ENCODE measurements at regions not wholly inside any gene's neighbourhood (a gene's known extent, or its start where the extent isn't known, plus 50 kb on each side); places are given as distances from the start of the nearest gene placed in this dataset.
A peak's percentile ranks its signal among the peaks of the same experiment; 100 is the strongest.

GRCh38 chr18:60656553-60656952, 284.0 kb upstream of the MC4R start:
- TF ChIP-seq CTCF (IDR thresholded peaks at IDR 0.05; ENCODE audit: control extremely low read depth, extremely low read depth, low read depth, missing control alignments), result no peak
- ChIA-PET POLR2A (no interaction called here), CTCF (no interaction called here)
- DNase-seq (ENCODE audit: extremely low spot score), result no peak

GRCh38 chr18:60662491-60662890, 289.9 kb upstream of the MC4R start:
- TF ChIP-seq CTCF (IDR thresholded peaks at IDR 0.05; ENCODE audit: control extremely low read depth, extremely low read depth, low read depth, missing control alignments), result no peak
- DNase-seq (ENCODE audit: extremely low spot score), result no peak
- ChIA-PET CTCF (no interaction called here), POLR2A (no interaction called here)

GRCh38 chr18:60663060-60663989, 290.8 kb upstream of the MC4R start:
- TF ChIP-seq CTCF (IDR thresholded peaks at IDR 0.05; ENCODE audit: control extremely low read depth, extremely low read depth, low read depth, missing control alignments), result no peak
- no peak for DNase-seq (ENCODE audit: extremely low spot score)
- ChIA-PET POLR2A (no interaction called here), CTCF (no interaction called here)

- CTCF ChIA-PET, result no interaction called here
- POLR2A ChIA-PET, result no interaction called here
Observed at GRCh38 chr18:60664736-60665135, 292.2 kb upstream of the MC4R start.

DNA sequence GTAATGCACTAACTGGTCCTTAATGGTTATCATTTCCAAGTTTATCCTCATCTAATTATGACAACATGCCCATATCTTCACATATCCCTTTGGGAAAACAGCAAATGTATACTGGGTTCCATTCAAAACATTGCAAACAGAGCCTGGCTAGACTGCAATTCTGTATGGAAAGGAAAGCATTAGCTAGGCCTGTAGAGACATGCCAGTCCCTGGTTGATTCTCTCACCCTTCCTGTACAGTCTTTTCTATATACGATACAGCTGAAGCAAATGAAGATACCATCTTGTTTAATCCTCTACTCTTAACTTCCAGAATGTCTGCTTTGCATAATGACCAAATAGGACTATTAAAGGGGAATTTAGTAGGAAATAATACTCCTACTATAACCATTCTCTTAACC, 294.4 kb upstream of the MC4R start:
- ChIA-PET POLR2A (no interaction called here), CTCF (interaction anchor here (1.9 kb wide), 1 partner anchor 18 kb away, joined by 4 read pairs; no protein-coding TSS in a partner anchor)
- TF ChIP-seq CTCF (IDR thresholded peaks at IDR 0.05; ENCODE audit: control extremely low read depth, extremely low read depth, low read depth, missing control alignments), result no peak
- no peak for DNase-seq (ENCODE audit: extremely low spot score)

More at GRCh38 chr18:60664736-60665135, 292.2 kb upstream of the MC4R start:
- no peak for TF ChIP-seq CTCF (IDR thresholded peaks at IDR 0.05; ENCODE audit: control extremely low read depth, extremely low read depth, low read depth, missing control alignments)
- no peak for DNase-seq (ENCODE audit: extremely low spot score)

GRCh38 chr18:60668583-60668982, 296.0 kb upstream of the MC4R start:
- DNase-seq (ENCODE audit: extremely low spot score), result no peak
- peak; percentile 8 for TF ChIP-seq CTCF (IDR thresholded peaks at IDR 0.05; ENCODE audit: control extremely low read depth, extremely low read depth, low read depth, missing control alignments)
- ChIA-PET POLR2A (no interaction called here), CTCF (no interaction called here)

All from GM10248 (cell line).